Adrenal gland (tissue), 9 donors: ENCODE measurements at regions not wholly inside any gene's neighbourhood (a gene's known extent, or its start where the extent isn't known, plus 50 kb on each side); places are given as distances from the start of the nearest gene placed in this dataset.

ENCODE experiments used
- DNase-seq, 7 donors: peaks; one replicate each; pipeline ENCODE4 v3.0.0-alpha.2; 2019 to 2020
- H3K27ac ChIP-seq, 5 donors: fragments of 200-600 bp; sonication (generic) in 4 of 5; 1 replicate in 3 of 5; 2 replicates in 2 of 5; pipeline versions ENCODE4 v1.5.1 to v1.8.0; 2016 to 2020; ENCODE audit warnings: mild to moderate bottlenecking in 1 of 5
- H3K27me3 ChIP-seq: fragments of 200-600 bp; 2 replicates; pipeline ENCODE4 v1.8.0; 2021
- H3K36me3 ChIP-seq, 2 donors: fragments of 200-600 bp; replicated peaks in 1 of 2; 1 replicate in 1 of 2; 2 replicates in 1 of 2; pipeline versions ENCODE4 v1.5.1 to v1.8.0; 2018 to 2022
- H3K4me1 ChIP-seq, 2 donors: fragments of 200-600 bp; replicated peaks in 1 of 2; 1 replicate in 1 of 2; 2 replicates in 1 of 2; pipeline versions ENCODE4 v1.5.1 to v1.8.0; 2018 to 2021
- H3K4me3 ChIP-seq, 4 donors: fragments of 200-600 bp; sonication (generic) in 3 of 4; one replicate each; pipeline ENCODE4 v1.5.1; 2016 to 2018
- H3K9me3 ChIP-seq, 3 donors: fragments of 200-600 bp; sonication (generic) in 1 of 3; replicated peaks in 1 of 3; 1 replicate in 2 of 3; 2 replicates in 1 of 3; pipeline versions ENCODE4 v1.5.1 to v1.8.0; 2016 to 2021
- POLR2A ChIP-seq, 2 donors: fragments of 450-650 bp; IDR thresholded peaks; one replicate each; pipeline ENCODE4 v1.6.1; 2017; ENCODE audit warnings: antibody characterized with exemption in 2 of 2, mild to moderate bottlenecking in 2 of 2, moderate library complexity in 1 of 2
- WGBS, 4 donors: extraction: QIAGEN DNeasy Blood & Tissue Kit in 2 of 4; methylation state at CpG; one replicate each; pipeline versions ENCODE4 v1.1.5 to v1.1.7; 2013 to 2017; 5-methylcytosine and 5-hydroxymethylcytosine counted together
- intact Hi-C, 2 donors: fragments of 100-400 bp; cut with DNase I; formaldehyde crosslinking; loops; one replicate each; pipeline versions ENCODE4 v1.14.1 to v1.15.0; 2022 to 2023
- TF ChIP-seq, protein P1 (sequence below), 6 experiments: fragments of 450-650 bp in 4 of 6; fragments of 200-600 bp in 2 of 6; sonication (generic) in 1 of 6; IDR thresholded peaks; 1 replicate in 5 of 6; 2 replicates in 1 of 6; pipeline versions ENCODE4 v1.5.1 to v1.8.0; 2016 to 2021; ENCODE audit warnings: antibody characterized with exemption in 6 of 6, mild to moderate bottlenecking in 2 of 6, moderate library complexity in 1 of 6
- donor health status: healthy with polysubstance abuse.
- donor health status: Bipolar disorder and iron deficiency.
- donor health status: DM: yes; HTN: yes; CAD: no.
- donor health status: DM: no; HTN: no; CAD: no.
- donor health status: DM: no; HTN: no; CAD: no.

DNA sequence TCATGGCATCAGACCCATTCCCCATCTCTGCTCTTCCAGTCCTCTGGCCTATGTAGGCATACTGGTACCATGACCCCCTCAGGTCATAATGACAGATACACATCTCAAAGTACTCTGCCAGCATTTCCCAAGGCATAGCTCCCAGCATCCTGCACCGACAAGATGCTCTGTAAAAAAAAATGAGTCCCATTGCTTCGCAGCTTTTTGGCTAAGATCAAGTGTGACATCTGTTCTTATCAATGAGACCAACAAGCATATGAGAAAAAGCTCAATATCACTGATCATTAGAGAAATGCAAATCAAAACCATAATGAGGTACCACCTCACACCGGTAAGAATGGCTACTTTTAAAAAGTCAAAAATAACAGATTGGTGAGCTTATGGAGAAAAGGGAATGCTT is 463.9 kb upstream of the PROK2 start:
- H3K9me3 ChIP-seq = no peaks in the 10 kb centered on the region
- no peaks in the 10 kb centered on the region for H3K27me3 ChIP-seq
- no peak overlapping the region for H3K27ac ChIP-seq
- H3K4me1 ChIP-seq = peaks cover 0 to 4% of the 10 kb centered on the region in 2 donors
- no peak overlapping the region for H3K4me3 ChIP-seq
- TF ChIP-seq, protein P1, sequence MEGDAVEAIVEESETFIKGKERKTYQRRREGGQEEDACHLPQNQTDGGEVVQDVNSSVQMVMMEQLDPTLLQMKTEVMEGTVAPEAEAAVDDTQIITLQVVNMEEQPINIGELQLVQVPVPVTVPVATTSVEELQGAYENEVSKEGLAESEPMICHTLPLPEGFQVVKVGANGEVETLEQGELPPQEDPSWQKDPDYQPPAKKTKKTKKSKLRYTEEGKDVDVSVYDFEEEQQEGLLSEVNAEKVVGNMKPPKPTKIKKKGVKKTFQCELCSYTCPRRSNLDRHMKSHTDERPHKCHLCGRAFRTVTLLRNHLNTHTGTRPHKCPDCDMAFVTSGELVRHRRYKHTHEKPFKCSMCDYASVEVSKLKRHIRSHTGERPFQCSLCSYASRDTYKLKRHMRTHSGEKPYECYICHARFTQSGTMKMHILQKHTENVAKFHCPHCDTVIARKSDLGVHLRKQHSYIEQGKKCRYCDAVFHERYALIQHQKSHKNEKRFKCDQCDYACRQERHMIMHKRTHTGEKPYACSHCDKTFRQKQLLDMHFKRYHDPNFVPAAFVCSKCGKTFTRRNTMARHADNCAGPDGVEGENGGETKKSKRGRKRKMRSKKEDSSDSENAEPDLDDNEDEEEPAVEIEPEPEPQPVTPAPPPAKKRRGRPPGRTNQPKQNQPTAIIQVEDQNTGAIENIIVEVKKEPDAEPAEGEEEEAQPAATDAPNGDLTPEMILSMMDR (IDR thresholded peaks at IDR 0.05) = no peak
- no peak for TF ChIP-seq POLR2A (IDR thresholded peaks at IDR 0.05)
- 89 to 99% (median 96%) methylated on average over 3 of the region's 3 CpGs for WGBS, 4 donors
- DNase-seq = no peak
- no peaks in the 10 kb centered on the region for H3K36me3 ChIP-seq
- intact Hi-C loops = no loop called here

DNA sequence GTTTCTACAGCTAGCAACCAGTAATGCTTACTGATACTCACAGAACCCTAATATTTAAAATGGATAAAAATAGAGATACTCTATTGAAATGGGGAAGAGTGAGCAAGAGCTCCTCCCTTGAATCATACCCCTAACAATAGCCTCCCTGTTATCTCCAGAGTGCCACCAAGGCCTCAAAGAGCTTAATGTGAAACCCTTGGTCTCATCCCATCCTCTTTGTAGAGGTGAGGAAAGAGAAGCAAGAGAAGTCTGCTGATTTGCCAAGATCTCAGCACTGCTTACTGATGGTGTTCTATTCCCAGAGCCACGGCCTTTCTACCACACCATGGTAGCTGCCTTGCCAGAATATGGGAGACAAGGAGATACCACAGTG is 463.4 kb upstream of the PROK2 start:
- H3K27ac ChIP-seq = no peak overlapping the region
- H3K27me3 ChIP-seq = no peaks in the 10 kb centered on the region
- H3K36me3 ChIP-seq = no peaks in the 10 kb centered on the region
- peaks cover 0 to 4% of the 10 kb centered on the region in 2 donors for H3K4me1 ChIP-seq
- no peak overlapping the region for H3K4me3 ChIP-seq
- H3K9me3 ChIP-seq = no peaks in the 10 kb centered on the region
- WGBS, 4 donors = 89 to 100% (median 97%) methylated on average over 1 of the region's 1 CpG
- intact Hi-C loops = no loop called here
- TF ChIP-seq, protein P1 (IDR thresholded peaks at IDR 0.05) = no peak
- TF ChIP-seq POLR2A (IDR thresholded peaks at IDR 0.05) = no peak
- no peak for DNase-seq

DNA sequence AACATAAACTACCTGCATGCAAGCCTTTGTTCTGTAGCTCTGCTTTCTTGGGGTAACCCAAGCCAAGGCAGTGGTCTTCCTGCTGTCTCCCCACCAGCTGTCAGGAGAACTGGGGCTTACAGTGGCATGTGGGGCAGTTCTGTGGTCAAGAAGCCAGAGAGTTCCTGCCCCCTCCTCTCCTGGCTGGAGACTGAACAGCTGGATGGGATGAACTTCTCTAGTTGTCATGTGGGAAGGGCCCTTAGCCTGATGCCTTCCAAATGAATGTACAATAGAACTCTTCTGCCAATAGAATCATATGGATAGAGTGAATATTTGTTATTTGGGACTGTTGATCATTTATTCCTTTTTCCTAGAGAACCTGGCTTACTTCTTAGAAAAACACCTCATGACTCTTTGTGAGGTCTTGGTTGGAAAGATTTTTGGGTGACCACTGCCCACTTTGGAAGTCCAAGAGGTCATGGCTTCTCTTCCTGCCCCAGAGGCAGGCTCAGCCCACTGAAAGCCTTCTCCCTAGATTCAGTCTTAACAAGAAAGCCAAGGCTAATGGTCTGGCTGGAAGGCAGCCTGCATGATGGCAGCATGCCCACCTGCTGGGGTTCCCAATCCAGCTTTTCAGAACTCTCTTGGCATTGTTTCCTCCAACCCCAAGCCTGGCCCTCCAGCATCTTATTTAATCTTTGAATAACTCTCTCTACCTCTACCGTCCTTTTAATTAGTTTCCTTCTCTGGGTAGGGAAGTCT is 462.9 kb upstream of the PROK2 start:
- Histone ChIP-seq H3K36me3 (no peaks in the 10 kb centered on the region), H3K9me3 (no peaks in the 10 kb centered on the region), H3K27me3 (no peaks in the 10 kb centered on the region), H3K4me3 (no peak overlapping the region), H3K27ac (no peak overlapping the region), H3K4me1 (peaks cover 0 to 4% of the 10 kb centered on the region in 2 donors)
- intact Hi-C loops = no loop called here
- DNase-seq = peak in 2 of 7 donors; percentile 49 to 53
- 49 to 96% (median 79%) methylated on average over 1 of the region's 1 CpG for WGBS, 4 donors
- no peak for TF ChIP-seq POLR2A (IDR thresholded peaks at IDR 0.05)
- TF ChIP-seq, protein P1 (IDR thresholded peaks at IDR 0.05) = no peak

DNA sequence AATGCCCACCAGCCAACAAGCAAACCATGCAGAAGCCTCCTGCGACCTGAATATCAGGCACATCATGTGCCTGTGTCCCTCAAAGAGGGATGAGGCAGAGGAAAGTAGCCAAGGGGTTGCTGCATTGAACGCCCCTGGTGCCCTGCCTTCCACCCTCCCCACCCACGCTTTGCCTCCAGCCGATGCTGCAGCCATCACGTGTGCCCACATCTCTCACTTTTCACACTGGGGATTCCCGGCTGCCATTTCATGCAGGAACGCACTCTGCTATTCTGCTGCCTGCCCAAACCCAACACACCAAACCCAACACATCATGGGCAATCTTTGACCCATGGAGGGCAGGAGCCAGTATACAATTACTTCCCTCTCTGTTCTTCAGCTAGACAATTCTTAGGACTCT is 462.2 kb upstream of the PROK2 start:
- Histone ChIP-seq H3K4me3 (no peak overlapping the region), H3K27me3 (no peaks in the 10 kb centered on the region), H3K9me3 (no peaks in the 10 kb centered on the region), H3K4me1 (peaks cover 0 to 4% of the 10 kb centered on the region in 2 donors), H3K27ac (no peak overlapping the region), H3K36me3 (no peaks in the 10 kb centered on the region)
- no peak for DNase-seq
- no peak for TF ChIP-seq POLR2A (IDR thresholded peaks at IDR 0.05)
- TF ChIP-seq, protein P1 (IDR thresholded peaks at IDR 0.05) = no peak
- 81 to 93% (median 91%) methylated on average over 5 to 7 of the region's 7 CpGs for WGBS, 4 donors
- intact Hi-C loops = no loop called here
